PFSK-1 (cell line): ENCODE measurements at regions not wholly inside any gene's neighbourhood (a gene's known extent, or its start where the extent isn't known, plus 50 kb on each side); places are given as distances from the start of the nearest gene placed in this dataset.

Source experiments
- POLR2AphosphoS5 ChIP-seq: IDR thresholded peaks from 2 replicates; pipeline ENCODE4 v1.6.1; 2012; ENCODE audit warnings: low read depth, mild to moderate bottlenecking, control low read depth, low read length, moderate library complexity
- TF ChIP-seq, protein P1 (sequence below), 2 experiments: IDR thresholded peaks; 2 replicates each; pipeline versions ENCODE4 v1.6.1 to v1.8.0; 2011 to 2012; ENCODE audit warnings: low read depth in 2 of 2, low read length in 2 of 2, control low read depth in 1 of 2, inconsistent platforms in 1 of 2, mild to moderate bottlenecking in 1 of 2, moderate library complexity in 1 of 2; ENCODE audit not compliant: insufficient read depth in 1 of 2

GRCh38 chr17:70875729-70876310, 706.5 kb downstream of the KCNJ2 start:
- no peak for TF ChIP-seq POLR2AphosphoS5
- TF ChIP-seq, protein P1, sequence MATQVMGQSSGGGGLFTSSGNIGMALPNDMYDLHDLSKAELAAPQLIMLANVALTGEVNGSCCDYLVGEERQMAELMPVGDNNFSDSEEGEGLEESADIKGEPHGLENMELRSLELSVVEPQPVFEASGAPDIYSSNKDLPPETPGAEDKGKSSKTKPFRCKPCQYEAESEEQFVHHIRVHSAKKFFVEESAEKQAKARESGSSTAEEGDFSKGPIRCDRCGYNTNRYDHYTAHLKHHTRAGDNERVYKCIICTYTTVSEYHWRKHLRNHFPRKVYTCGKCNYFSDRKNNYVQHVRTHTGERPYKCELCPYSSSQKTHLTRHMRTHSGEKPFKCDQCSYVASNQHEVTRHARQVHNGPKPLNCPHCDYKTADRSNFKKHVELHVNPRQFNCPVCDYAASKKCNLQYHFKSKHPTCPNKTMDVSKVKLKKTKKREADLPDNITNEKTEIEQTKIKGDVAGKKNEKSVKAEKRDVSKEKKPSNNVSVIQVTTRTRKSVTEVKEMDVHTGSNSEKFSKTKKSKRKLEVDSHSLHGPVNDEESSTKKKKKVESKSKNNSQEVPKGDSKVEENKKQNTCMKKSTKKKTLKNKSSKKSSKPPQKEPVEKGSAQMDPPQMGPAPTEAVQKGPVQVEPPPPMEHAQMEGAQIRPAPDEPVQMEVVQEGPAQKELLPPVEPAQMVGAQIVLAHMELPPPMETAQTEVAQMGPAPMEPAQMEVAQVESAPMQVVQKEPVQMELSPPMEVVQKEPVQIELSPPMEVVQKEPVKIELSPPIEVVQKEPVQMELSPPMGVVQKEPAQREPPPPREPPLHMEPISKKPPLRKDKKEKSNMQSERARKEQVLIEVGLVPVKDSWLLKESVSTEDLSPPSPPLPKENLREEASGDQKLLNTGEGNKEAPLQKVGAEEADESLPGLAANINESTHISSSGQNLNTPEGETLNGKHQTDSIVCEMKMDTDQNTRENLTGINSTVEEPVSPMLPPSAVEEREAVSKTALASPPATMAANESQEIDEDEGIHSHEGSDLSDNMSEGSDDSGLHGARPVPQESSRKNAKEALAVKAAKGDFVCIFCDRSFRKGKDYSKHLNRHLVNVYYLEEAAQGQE (IDR thresholded peaks at IDR 0.05; ENCODE audit: insufficient read depth in 1 of 2, low read depth in 2 of 2, low read length in 2 of 2): no peak
